ENCODE measurements at regions not wholly inside any gene's neighbourhood (a gene's known extent, or its start where the extent isn't known, plus 50 kb on each side); places are given as distances from the start of the nearest gene placed in this dataset.

DNA sequence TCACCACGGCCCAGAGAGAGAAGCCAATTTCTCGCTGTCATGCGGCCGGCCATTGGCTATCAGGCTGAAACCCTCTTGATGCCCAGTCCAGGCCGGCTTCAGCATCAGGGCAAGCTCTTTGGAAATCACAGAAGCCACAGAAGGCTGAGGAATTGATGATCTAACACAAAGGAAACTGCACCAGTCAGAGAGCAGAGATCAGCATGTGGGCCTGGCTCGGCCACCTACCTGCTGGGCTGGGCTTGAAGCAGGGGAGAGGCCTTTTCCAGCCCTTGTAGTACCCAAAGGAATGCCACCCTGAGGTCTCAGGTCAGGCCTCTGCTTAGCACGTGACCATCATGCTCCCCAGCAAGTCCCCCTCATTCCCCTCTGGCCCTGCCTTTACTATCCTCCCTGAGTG, 119.1 kb downstream of the TLE3 start:
- Histone ChIP-seq H3K9me3 (ENCODE audit: control insufficient read depth, low read length) (no peaks in the 10 kb centered on the region), H3K27me3 (replicated peaks; ENCODE audit: control insufficient read depth, insufficient read depth, low read length, poor library complexity, severe bottlenecking) (peaks cover 4% of the 10 kb centered on the region), H3K4me1 (ENCODE audit: control insufficient read depth, insufficient read depth, low read length, poor library complexity, severe bottlenecking) (no peaks in the 10 kb centered on the region), H3K36me3 (ENCODE audit: control insufficient read depth, insufficient read depth, low read length) (no peaks in the 10 kb centered on the region), H3K4me3 (ENCODE audit: insufficient read depth, low read depth, low read length, poor library complexity, severe bottlenecking) (no peak overlapping the region), H3K27ac (ENCODE audit: insufficient read depth, low read length, poor library complexity, severe bottlenecking) (no peak overlapping the region)
- no peak for DNase-seq

DNA sequence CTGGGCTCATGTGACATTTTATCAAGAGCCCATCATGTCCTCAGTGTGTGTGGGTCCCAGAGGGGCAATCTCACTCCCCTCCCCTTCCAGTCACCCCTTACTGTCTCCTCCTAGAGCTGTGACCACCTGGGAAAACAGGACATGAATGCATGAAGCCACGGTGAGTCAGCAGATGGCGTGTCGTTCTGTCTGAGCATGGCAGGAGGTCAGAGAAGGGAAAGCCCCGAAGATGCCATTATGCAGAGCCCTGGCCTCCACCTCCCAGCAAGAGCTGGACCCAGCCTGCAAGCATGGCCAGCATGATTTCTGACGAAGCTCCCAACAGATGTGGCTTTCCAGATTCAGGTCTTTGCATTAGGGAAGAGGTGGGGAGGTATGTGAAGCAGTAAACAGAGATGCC, 118.5 kb downstream of the TLE3 start:
- DNase-seq: no peak
- H3K27me3 ChIP-seq (replicated peaks; ENCODE audit: control insufficient read depth, insufficient read depth, low read length, poor library complexity, severe bottlenecking): no peaks in the 10 kb centered on the region
- H3K4me3 ChIP-seq (ENCODE audit: insufficient read depth, low read depth, low read length, poor library complexity, severe bottlenecking): no peak overlapping the region
- H3K36me3 ChIP-seq (ENCODE audit: control insufficient read depth, insufficient read depth, low read length): no peaks in the 10 kb centered on the region
- H3K4me1 ChIP-seq (ENCODE audit: control insufficient read depth, insufficient read depth, low read length, poor library complexity, severe bottlenecking): no peaks in the 10 kb centered on the region
- H3K9me3 ChIP-seq (ENCODE audit: control insufficient read depth, low read length): no peaks in the 10 kb centered on the region
- H3K27ac ChIP-seq (ENCODE audit: insufficient read depth, low read length, poor library complexity, severe bottlenecking): no peak overlapping the region

- H3K4me1 ChIP-seq (ENCODE audit: control insufficient read depth, insufficient read depth, low read length, poor library complexity, severe bottlenecking): no peaks in the 10 kb centered on the region
- H3K27me3 ChIP-seq (replicated peaks; ENCODE audit: control insufficient read depth, insufficient read depth, low read length, poor library complexity, severe bottlenecking): no peaks in the 10 kb centered on the region
- H3K27ac ChIP-seq (ENCODE audit: insufficient read depth, low read length, poor library complexity, severe bottlenecking): no peak overlapping the region
- no peak for DNase-seq
- no peak overlapping the region for H3K4me3 ChIP-seq (ENCODE audit: insufficient read depth, low read depth, low read length, poor library complexity, severe bottlenecking)
- H3K9me3 ChIP-seq (ENCODE audit: control insufficient read depth, low read length): no peaks in the 10 kb centered on the region
- H3K36me3 ChIP-seq (ENCODE audit: control insufficient read depth, insufficient read depth, low read length): no peaks in the 10 kb centered on the region
Observed at GRCh38 chr15:69979783-69980182, 117.9 kb downstream of the TLE3 start.

GRCh38 chr15:69980341-69981059, 117.2 kb downstream of the TLE3 start:
- H3K9me3 ChIP-seq (ENCODE audit: control insufficient read depth, low read length): no peaks in the 10 kb centered on the region
- no peak overlapping the region for H3K4me3 ChIP-seq (ENCODE audit: insufficient read depth, low read depth, low read length, poor library complexity, severe bottlenecking)
- no peaks in the 10 kb centered on the region for H3K4me1 ChIP-seq (ENCODE audit: control insufficient read depth, insufficient read depth, low read length, poor library complexity, severe bottlenecking)
- no peak overlapping the region for H3K27ac ChIP-seq (ENCODE audit: insufficient read depth, low read length, poor library complexity, severe bottlenecking)
- no peaks in the 10 kb centered on the region for H3K36me3 ChIP-seq (ENCODE audit: control insufficient read depth, insufficient read depth, low read length)
- DNase-seq: no peak
- H3K27me3 ChIP-seq (replicated peaks; ENCODE audit: control insufficient read depth, insufficient read depth, low read length, poor library complexity, severe bottlenecking): no peaks in the 10 kb centered on the region

- Histone ChIP-seq H3K4me3 (ENCODE audit: insufficient read depth, low read depth, low read length, poor library complexity, severe bottlenecking) (no peak overlapping the region), H3K4me1 (ENCODE audit: control insufficient read depth, insufficient read depth, low read length, poor library complexity, severe bottlenecking) (no peaks in the 10 kb centered on the region), H3K27me3 (replicated peaks; ENCODE audit: control insufficient read depth, insufficient read depth, low read length, poor library complexity, severe bottlenecking) (no peaks in the 10 kb centered on the region), H3K9me3 (ENCODE audit: control insufficient read depth, low read length) (no peaks in the 10 kb centered on the region), H3K27ac (ENCODE audit: insufficient read depth, low read length, poor library complexity, severe bottlenecking) (no peak overlapping the region), H3K36me3 (ENCODE audit: control insufficient read depth, insufficient read depth, low read length) (no peaks in the 10 kb centered on the region)
- DNase-seq: no peak
Observed at GRCh38 chr15:69982037-69982436, 115.7 kb downstream of the TLE3 start.

- Histone ChIP-seq H3K9me3 (ENCODE audit: control insufficient read depth, low read length) (no peaks in the 10 kb centered on the region), H3K27me3 (replicated peaks; ENCODE audit: control insufficient read depth, insufficient read depth, low read length, poor library complexity, severe bottlenecking) (no peaks in the 10 kb centered on the region), H3K27ac (ENCODE audit: insufficient read depth, low read length, poor library complexity, severe bottlenecking) (no peak overlapping the region), H3K4me1 (ENCODE audit: control insufficient read depth, insufficient read depth, low read length, poor library complexity, severe bottlenecking) (no peaks in the 10 kb centered on the region), H3K4me3 (ENCODE audit: insufficient read depth, low read depth, low read length, poor library complexity, severe bottlenecking) (no peak overlapping the region), H3K36me3 (ENCODE audit: control insufficient read depth, insufficient read depth, low read length) (no peaks in the 10 kb centered on the region)
- no peak for DNase-seq
Observed at GRCh38 chr15:69983696-69984265, 113.9 kb downstream of the TLE3 start.

DNA sequence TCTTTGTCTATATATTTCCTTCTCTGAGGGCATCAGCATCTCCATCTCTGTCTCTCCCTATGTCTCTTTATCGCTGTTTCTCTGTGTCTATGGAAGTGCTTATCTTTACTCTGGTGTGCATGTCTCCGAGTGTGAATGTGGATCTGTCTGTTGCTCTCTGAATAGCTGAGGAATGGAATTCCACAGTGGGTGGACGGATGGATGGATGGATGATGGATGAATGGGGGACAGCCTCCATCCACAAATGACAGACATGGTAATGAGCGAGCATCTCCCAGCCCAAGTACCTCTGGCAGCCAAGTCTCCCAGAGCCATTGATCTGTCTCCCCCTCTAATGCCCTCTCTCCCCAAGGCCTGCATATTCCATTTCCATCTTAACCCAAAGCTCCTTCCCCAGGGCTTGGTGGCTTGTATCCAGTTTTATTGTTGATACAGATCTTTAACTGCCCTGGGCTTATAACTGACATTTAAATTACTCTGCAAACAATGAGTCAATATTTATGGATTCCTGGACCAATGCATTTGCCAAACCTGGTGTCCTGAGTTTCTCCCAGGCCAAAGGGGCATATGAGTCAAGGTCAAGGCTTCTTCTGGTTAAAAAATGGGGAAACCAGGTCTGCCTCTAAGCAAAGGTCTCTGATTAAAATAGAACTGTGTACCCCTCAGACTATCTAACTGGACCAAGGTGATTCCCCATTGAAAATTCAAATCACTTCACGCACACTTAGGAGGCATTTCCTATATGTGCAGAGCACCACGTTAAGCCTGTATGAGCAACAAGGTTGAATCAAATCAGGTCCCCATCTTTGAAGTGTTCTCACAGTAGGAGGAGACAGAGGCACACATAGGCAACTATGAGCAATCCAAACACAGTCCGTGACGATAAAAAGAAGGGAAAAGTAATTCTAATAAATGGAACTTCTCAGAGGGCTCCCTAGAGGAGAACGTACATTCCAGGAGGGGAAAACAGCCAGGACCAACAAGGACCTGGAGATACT, 109.9 kb downstream of the TLE3 start:
- no peaks in the 10 kb centered on the region for H3K36me3 ChIP-seq (ENCODE audit: control insufficient read depth, insufficient read depth, low read length)
- no peaks in the 10 kb centered on the region for H3K9me3 ChIP-seq (ENCODE audit: control insufficient read depth, low read length)
- no peak for DNase-seq
- no peaks in the 10 kb centered on the region for H3K4me1 ChIP-seq (ENCODE audit: control insufficient read depth, insufficient read depth, low read length, poor library complexity, severe bottlenecking)
- no peak overlapping the region for H3K27ac ChIP-seq (ENCODE audit: insufficient read depth, low read length, poor library complexity, severe bottlenecking)
- no peak overlapping the region for H3K4me3 ChIP-seq (ENCODE audit: insufficient read depth, low read depth, low read length, poor library complexity, severe bottlenecking)
- no peaks in the 10 kb centered on the region for H3K27me3 ChIP-seq (replicated peaks; ENCODE audit: control insufficient read depth, insufficient read depth, low read length, poor library complexity, severe bottlenecking)

GRCh38 chr15:69988541-69989225, 109.0 kb downstream of the TLE3 start:
- no peak overlapping the region for H3K27ac ChIP-seq (ENCODE audit: insufficient read depth, low read length, poor library complexity, severe bottlenecking)
- H3K4me1 ChIP-seq (ENCODE audit: control insufficient read depth, insufficient read depth, low read length, poor library complexity, severe bottlenecking): no peaks in the 10 kb centered on the region
- DNase-seq: no peak
- no peak overlapping the region for H3K4me3 ChIP-seq (ENCODE audit: insufficient read depth, low read depth, low read length, poor library complexity, severe bottlenecking)
- no peaks in the 10 kb centered on the region for H3K36me3 ChIP-seq (ENCODE audit: control insufficient read depth, insufficient read depth, low read length)
- no peaks in the 10 kb centered on the region for H3K9me3 ChIP-seq (ENCODE audit: control insufficient read depth, low read length)
- H3K27me3 ChIP-seq (replicated peaks; ENCODE audit: control insufficient read depth, insufficient read depth, low read length, poor library complexity, severe bottlenecking): no peaks in the 10 kb centered on the region

DNA sequence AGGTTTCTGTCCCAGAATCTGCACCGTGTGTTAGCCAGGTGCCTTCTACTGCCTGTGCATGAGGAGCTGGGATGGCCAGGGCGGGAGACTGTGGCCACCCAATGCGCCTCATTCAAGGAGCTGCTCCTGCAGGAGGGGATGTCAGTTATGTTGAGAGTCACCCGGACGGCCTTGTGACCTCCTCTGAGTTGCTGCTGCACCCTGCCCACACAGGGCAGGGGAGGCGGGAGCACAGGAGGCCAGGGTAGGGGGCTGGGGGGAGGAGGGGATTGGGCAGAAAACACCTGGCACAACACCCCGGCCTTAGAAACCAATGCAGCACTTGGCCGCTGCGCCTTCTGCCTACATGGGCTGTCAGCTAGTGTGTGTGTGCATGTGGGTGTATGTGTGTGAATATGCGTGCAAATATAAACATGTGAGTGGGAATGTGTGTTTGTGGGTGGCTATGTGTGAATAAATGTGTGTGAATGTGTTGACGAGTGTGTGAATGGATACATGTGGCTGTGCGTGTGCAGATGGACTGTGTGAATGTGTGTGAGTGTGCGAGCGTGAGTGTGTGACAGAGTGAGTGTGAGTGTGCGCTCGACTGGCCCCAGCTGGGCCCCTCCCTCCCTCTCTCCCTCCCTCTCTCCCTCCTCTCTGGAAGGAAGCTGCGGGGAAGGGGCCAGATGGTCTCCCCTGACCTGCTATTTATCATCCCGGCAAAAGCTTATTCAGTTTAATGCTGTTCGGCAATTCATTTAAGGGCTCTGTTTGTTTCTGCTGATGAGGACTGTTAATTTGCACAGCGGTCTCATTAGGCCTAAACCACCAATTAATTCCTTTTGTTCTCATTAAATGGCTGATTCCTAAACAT, 106.9 kb downstream of the TLE3 start:
- Histone ChIP-seq H3K9me3 (ENCODE audit: control insufficient read depth, low read length) (no peaks in the 10 kb centered on the region), H3K27ac (ENCODE audit: insufficient read depth, low read length, poor library complexity, severe bottlenecking) (no peak overlapping the region), H3K4me3 (ENCODE audit: insufficient read depth, low read depth, low read length, poor library complexity, severe bottlenecking) (no peak overlapping the region), H3K27me3 (replicated peaks; ENCODE audit: control insufficient read depth, insufficient read depth, low read length, poor library complexity, severe bottlenecking) (no peaks in the 10 kb centered on the region), H3K4me1 (ENCODE audit: control insufficient read depth, insufficient read depth, low read length, poor library complexity, severe bottlenecking) (no peaks in the 10 kb centered on the region), H3K36me3 (ENCODE audit: control insufficient read depth, insufficient read depth, low read length) (no peaks in the 10 kb centered on the region)
- no peak for DNase-seq
